Fibroblast of the aortic adventitia (primary cell): ENCODE measurements at regions not wholly inside any gene's neighbourhood (a gene's known extent, or its start where the extent isn't known, plus 50 kb on each side); places are given as distances from the start of the nearest gene placed in this dataset.

Source experiments
- DNase-seq: peaks from one replicate; pipeline ENCODE4 v3.0.0-alpha.2; 2010; ENCODE audit warnings: low read depth
- H3K4me3 ChIP-seq: 2 replicates; pipeline ENCODE4 v1.5.1; 2011; ENCODE audit warnings: low read depth, mild to moderate bottlenecking, control low read depth, low read length, moderate library complexity
- TF ChIP-seq, protein P1 (sequence below): IDR thresholded peaks from 2 replicates; pipeline ENCODE4 v1.5.1; 2011; ENCODE audit warnings: mild to moderate bottlenecking, low read length, control low read depth, inconsistent platforms; ENCODE audit not compliant: insufficient read depth

DNA sequence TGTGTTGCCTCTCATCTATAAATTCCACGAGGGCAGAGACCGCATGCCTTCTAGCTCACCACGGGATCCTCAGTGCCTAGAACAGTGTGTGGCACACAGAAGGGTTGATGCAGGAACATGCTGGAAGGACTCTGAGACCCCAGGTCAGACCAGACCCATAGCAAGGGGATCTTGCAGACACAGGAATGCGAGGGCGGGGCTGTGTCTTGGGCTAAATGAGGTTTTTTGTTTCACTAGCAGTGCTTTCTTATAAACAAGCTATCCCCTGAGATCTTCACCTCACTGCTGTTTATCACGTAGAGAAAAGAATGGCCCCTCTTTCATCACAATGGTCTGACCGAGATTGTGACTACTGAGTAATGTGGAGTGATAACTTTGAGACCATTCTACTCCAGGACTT lies 122.4 kb downstream of the IRX2 start:
- TF ChIP-seq, protein P1, sequence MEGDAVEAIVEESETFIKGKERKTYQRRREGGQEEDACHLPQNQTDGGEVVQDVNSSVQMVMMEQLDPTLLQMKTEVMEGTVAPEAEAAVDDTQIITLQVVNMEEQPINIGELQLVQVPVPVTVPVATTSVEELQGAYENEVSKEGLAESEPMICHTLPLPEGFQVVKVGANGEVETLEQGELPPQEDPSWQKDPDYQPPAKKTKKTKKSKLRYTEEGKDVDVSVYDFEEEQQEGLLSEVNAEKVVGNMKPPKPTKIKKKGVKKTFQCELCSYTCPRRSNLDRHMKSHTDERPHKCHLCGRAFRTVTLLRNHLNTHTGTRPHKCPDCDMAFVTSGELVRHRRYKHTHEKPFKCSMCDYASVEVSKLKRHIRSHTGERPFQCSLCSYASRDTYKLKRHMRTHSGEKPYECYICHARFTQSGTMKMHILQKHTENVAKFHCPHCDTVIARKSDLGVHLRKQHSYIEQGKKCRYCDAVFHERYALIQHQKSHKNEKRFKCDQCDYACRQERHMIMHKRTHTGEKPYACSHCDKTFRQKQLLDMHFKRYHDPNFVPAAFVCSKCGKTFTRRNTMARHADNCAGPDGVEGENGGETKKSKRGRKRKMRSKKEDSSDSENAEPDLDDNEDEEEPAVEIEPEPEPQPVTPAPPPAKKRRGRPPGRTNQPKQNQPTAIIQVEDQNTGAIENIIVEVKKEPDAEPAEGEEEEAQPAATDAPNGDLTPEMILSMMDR = no peak
- no peak for DNase-seq
- H3K4me3 ChIP-seq = no peak overlapping the region

DNA sequence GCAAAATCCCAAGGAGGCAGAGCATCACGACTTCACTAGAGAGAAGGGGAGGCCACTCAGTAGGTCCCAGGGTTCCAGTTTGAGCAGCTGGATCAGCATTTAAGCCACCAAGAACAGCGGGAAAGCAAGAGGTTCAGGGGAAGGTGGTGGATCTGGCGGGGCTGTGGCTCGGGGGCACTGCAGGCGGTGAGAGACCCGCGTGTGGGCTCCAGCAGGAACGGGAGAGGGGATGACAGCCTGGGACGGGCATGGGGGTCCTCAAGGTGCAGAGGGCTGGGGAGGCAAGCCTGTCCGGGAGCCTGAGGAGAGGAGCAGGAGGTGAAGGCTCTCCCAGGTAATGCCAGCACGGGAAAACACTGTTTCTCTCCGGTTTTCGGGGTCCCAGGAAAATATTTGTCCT lies 123.6 kb downstream of the IRX2 start:
- TF ChIP-seq, protein P1 = no peak
- no peak overlapping the region for H3K4me3 ChIP-seq
- DNase-seq = no peak

DNA sequence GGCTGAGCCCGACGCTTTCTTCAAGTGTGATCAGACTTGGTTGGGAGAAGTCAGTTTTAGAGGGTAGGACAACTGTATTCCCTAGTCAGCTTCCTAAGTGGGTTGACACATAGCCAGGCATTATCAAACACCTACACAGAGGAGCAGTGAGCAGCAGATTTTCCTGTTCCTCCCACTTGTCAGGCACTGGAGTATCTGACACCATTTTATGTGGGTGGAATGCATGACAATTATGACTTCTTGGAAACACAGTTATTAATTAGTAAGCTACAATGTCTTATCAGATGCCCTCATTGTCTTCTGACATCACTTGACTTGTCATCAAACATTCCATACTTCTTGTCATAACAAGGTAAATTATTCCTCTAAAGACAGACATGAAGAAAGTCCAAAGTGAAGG lies 124.9 kb downstream of the IRX2 start:
- TF ChIP-seq, protein P1 = no peak
- DNase-seq = no peak

DNA sequence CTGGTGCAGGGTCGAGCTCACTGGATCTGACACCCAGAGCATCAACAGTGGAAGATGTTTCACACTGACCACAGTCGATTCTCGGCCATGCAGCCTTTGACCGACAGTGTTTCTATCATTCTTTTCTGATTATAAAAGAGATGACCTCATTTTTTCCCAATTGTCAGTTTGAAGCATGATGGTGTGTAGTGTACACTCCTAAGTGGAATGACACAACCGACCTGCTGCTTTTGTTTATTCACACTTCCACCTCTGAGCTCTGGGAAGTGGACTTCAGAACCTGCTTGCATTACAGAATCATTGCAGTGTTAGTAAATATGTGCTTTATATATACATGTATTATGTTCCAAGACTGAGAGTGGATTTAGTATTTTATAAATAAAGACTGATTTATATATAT lies 128.6 kb downstream of the IRX2 start:
- DNase-seq = no peak
- H3K4me3 ChIP-seq = no peak overlapping the region
- TF ChIP-seq, protein P1 = no peak

More for the DNA sequence above, 124.9 kb downstream of the IRX2 start:
- H3K4me3 ChIP-seq = no peak overlapping the region

DNA sequence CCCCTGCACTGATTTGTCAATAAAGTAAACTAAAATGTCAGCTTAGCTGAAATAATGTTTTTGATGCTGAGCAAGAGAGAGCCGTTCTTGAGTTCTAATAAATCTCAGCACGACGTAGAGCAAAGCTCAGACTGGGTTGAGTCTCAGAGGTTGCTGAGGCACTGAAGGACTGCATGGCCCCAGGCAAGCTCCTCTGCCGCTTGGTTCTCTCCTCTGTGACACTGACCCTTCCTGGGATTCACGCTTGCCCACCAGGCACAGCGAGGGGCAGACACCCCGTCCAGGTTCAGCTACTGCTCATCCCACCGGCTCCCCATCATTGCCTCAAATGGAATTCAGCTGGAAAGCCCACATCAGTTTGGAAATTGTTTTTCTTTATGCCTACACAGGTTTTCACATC lies 129.8 kb downstream of the IRX2 start:
- no peak overlapping the region for H3K4me3 ChIP-seq
- no peak for DNase-seq
- TF ChIP-seq, protein P1 = no peak

DNA sequence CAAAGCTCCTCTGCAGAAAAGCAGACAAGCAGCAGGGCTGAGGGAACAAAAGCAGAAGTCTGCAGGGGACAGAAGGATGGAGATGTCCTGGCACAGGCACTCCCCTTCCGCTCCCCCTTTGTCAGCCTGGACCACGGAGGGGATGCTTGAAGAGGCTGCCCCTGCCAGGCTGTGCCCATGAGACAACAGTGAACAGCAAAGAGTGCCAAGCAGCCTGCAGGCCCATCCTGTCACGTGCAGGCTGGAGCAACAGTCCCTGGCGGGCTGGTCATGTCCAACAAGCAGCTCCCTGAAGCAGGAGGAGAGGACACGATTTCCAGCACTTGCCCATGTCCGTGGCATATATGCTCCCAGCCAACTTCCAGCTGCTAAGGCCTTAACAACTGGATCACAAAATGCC lies 132.3 kb downstream of the IRX2 start:
- TF ChIP-seq, protein P1 = no peak

DNA sequence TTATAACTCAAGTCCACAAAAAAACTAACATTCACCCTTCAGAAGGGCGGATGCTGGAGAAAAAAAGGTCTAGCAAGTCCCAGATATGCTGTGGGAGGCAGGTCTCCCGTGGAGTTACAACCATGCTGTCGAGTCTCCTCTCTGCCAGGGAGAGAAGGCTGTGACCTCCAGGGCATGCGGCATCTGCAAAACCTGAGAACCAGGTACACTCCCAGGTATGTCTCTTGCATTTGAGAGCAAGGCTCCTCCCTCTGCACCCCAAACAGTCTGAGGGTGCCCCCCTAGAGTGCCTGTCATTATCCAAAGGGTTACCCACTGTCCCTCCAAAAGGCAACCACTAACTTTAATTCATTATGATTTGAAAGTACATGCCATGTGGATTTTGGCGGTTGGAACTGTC lies 134.0 kb downstream of the IRX2 start:
- no peak for DNase-seq
- TF ChIP-seq, protein P1 = no peak
- H3K4me3 ChIP-seq = no peak overlapping the region

More for the DNA sequence above, 132.3 kb downstream of the IRX2 start:
- H3K4me3 ChIP-seq = no peak overlapping the region
- no peak for DNase-seq
